ENCODE measurements at regions not wholly inside any gene's neighbourhood (a gene's known extent, or its start where the extent isn't known, plus 50 kb on each side); places are given as distances from the start of the nearest gene placed in this dataset.

- Histone ChIP-seq H3K4me3 (ENCODE audit: low read depth, low read length) (no peak overlapping the region), H3K9me3 (ENCODE audit: control insufficient read depth, insufficient read depth, low read length) (no peaks in the 10 kb centered on the region), H3K4me1 (ENCODE audit: control insufficient read depth, insufficient read depth, low read length) (no peaks in the 10 kb centered on the region), H3K9ac (ENCODE audit: low read depth, low read length) (no peak overlapping the region), H3K36me3 (ENCODE audit: control insufficient read depth, insufficient read depth, low read length) (no peaks in the 10 kb centered on the region), H3K27me3 (ENCODE audit: control insufficient read depth, insufficient read depth, low read length) (no peaks in the 10 kb centered on the region)
These were observed 514.1 kb upstream of the PKN2 start for GRCh38 chr1:88169939-88170338.

- no peaks in the 10 kb centered on the region for H3K27me3 ChIP-seq (ENCODE audit: control insufficient read depth, insufficient read depth, low read length)
- H3K9ac ChIP-seq (ENCODE audit: low read depth, low read length), result no peak overlapping the region
- H3K4me1 ChIP-seq (ENCODE audit: control insufficient read depth, insufficient read depth, low read length), result no peaks in the 10 kb centered on the region
- no peaks in the 10 kb centered on the region for H3K9me3 ChIP-seq (ENCODE audit: control insufficient read depth, insufficient read depth, low read length)
- no peaks in the 10 kb centered on the region for H3K36me3 ChIP-seq (ENCODE audit: control insufficient read depth, insufficient read depth, low read length)
- no peak overlapping the region for H3K4me3 ChIP-seq (ENCODE audit: low read depth, low read length)
These were observed 508.9 kb upstream of the PKN2 start for GRCh38 chr1:88175120-88175630.

GRCh38 chr1:88175631-88176226, 508.3 kb upstream of the PKN2 start:
- H3K9me3 ChIP-seq (ENCODE audit: control insufficient read depth, insufficient read depth, low read length), result no peaks in the 10 kb centered on the region
- no peak overlapping the region for H3K4me3 ChIP-seq (ENCODE audit: low read depth, low read length)
- no peaks in the 10 kb centered on the region for H3K27me3 ChIP-seq (ENCODE audit: control insufficient read depth, insufficient read depth, low read length)
- no peaks in the 10 kb centered on the region for H3K4me1 ChIP-seq (ENCODE audit: control insufficient read depth, insufficient read depth, low read length)
- no peak overlapping the region for H3K9ac ChIP-seq (ENCODE audit: low read depth, low read length)
- no peaks in the 10 kb centered on the region for H3K36me3 ChIP-seq (ENCODE audit: control insufficient read depth, insufficient read depth, low read length)

- no peaks in the 10 kb centered on the region for H3K27me3 ChIP-seq (ENCODE audit: control insufficient read depth, insufficient read depth, low read length)
- H3K9ac ChIP-seq (ENCODE audit: low read depth, low read length), result no peak overlapping the region
- H3K4me3 ChIP-seq (ENCODE audit: low read depth, low read length), result no peak overlapping the region
- no peaks in the 10 kb centered on the region for H3K9me3 ChIP-seq (ENCODE audit: control insufficient read depth, insufficient read depth, low read length)
- no peaks in the 10 kb centered on the region for H3K36me3 ChIP-seq (ENCODE audit: control insufficient read depth, insufficient read depth, low read length)
- H3K4me1 ChIP-seq (ENCODE audit: control insufficient read depth, insufficient read depth, low read length), result no peaks in the 10 kb centered on the region
These were observed 504.1 kb upstream of the PKN2 start for GRCh38 chr1:88179943-88180342.

- no peaks in the 10 kb centered on the region for H3K9me3 ChIP-seq (ENCODE audit: control insufficient read depth, insufficient read depth, low read length)
- no peaks in the 10 kb centered on the region for H3K27me3 ChIP-seq (ENCODE audit: control insufficient read depth, insufficient read depth, low read length)
- H3K4me3 ChIP-seq (ENCODE audit: low read depth, low read length), result no peak overlapping the region
- no peaks in the 10 kb centered on the region for H3K4me1 ChIP-seq (ENCODE audit: control insufficient read depth, insufficient read depth, low read length)
- no peaks in the 10 kb centered on the region for H3K36me3 ChIP-seq (ENCODE audit: control insufficient read depth, insufficient read depth, low read length)
- no peak overlapping the region for H3K9ac ChIP-seq (ENCODE audit: low read depth, low read length)
These were observed 503.5 kb upstream of the PKN2 start for GRCh38 chr1:88180449-88181108.

GRCh38 chr1:88186911-88187310, 497.2 kb upstream of the PKN2 start:
- no peaks in the 10 kb centered on the region for H3K36me3 ChIP-seq (ENCODE audit: control insufficient read depth, insufficient read depth, low read length)
- no peaks in the 10 kb centered on the region for H3K9me3 ChIP-seq (ENCODE audit: control insufficient read depth, insufficient read depth, low read length)
- no peak overlapping the region for H3K4me3 ChIP-seq (ENCODE audit: low read depth, low read length)
- H3K27me3 ChIP-seq (ENCODE audit: control insufficient read depth, insufficient read depth, low read length), result no peaks in the 10 kb centered on the region
- H3K9ac ChIP-seq (ENCODE audit: low read depth, low read length), result no peak overlapping the region
- no peaks in the 10 kb centered on the region for H3K4me1 ChIP-seq (ENCODE audit: control insufficient read depth, insufficient read depth, low read length)

GRCh38 chr1:88188038-88188437, 496.0 kb upstream of the PKN2 start:
- H3K36me3 ChIP-seq (ENCODE audit: control insufficient read depth, insufficient read depth, low read length), result no peaks in the 10 kb centered on the region
- H3K27me3 ChIP-seq (ENCODE audit: control insufficient read depth, insufficient read depth, low read length), result no peaks in the 10 kb centered on the region
- no peak overlapping the region for H3K4me3 ChIP-seq (ENCODE audit: low read depth, low read length)
- no peaks in the 10 kb centered on the region for H3K4me1 ChIP-seq (ENCODE audit: control insufficient read depth, insufficient read depth, low read length)
- H3K9me3 ChIP-seq (ENCODE audit: control insufficient read depth, insufficient read depth, low read length), result no peaks in the 10 kb centered on the region
- no peak overlapping the region for H3K9ac ChIP-seq (ENCODE audit: low read depth, low read length)

GRCh38 chr1:88189525-88189924, 494.5 kb upstream of the PKN2 start:
- Histone ChIP-seq H3K9me3 (ENCODE audit: control insufficient read depth, insufficient read depth, low read length) (no peaks in the 10 kb centered on the region), H3K4me1 (ENCODE audit: control insufficient read depth, insufficient read depth, low read length) (no peaks in the 10 kb centered on the region)

GRCh38 chr1:88191917-88192316, 492.2 kb upstream of the PKN2 start:
- Histone ChIP-seq H3K27me3 (ENCODE audit: control insufficient read depth, insufficient read depth, low read length) (no peaks in the 10 kb centered on the region), H3K9ac (ENCODE audit: low read depth, low read length) (no peak overlapping the region), H3K4me3 (ENCODE audit: low read depth, low read length) (no peak overlapping the region), H3K4me1 (ENCODE audit: control insufficient read depth, insufficient read depth, low read length) (no peaks in the 10 kb centered on the region), H3K36me3 (ENCODE audit: control insufficient read depth, insufficient read depth, low read length) (no peaks in the 10 kb centered on the region), H3K9me3 (ENCODE audit: control insufficient read depth, insufficient read depth, low read length) (no peaks in the 10 kb centered on the region)

More at GRCh38 chr1:88189525-88189924, 494.5 kb upstream of the PKN2 start:
- no peaks in the 10 kb centered on the region for H3K36me3 ChIP-seq (ENCODE audit: control insufficient read depth, insufficient read depth, low read length)
- H3K4me3 ChIP-seq (ENCODE audit: low read depth, low read length), result no peak overlapping the region
- H3K27me3 ChIP-seq (ENCODE audit: control insufficient read depth, insufficient read depth, low read length), result no peaks in the 10 kb centered on the region
- H3K9ac ChIP-seq (ENCODE audit: low read depth, low read length), result no peak overlapping the region

GRCh38 chr1:88194542-88194941, 489.5 kb upstream of the PKN2 start:
- H3K4me3 ChIP-seq (ENCODE audit: low read depth, low read length), result no peak overlapping the region
- H3K27me3 ChIP-seq (ENCODE audit: control insufficient read depth, insufficient read depth, low read length), result no peaks in the 10 kb centered on the region
- H3K9ac ChIP-seq (ENCODE audit: low read depth, low read length), result no peak overlapping the region

GRCh38 chr1:88200545-88200944, 483.5 kb upstream of the PKN2 start:
- H3K9me3 ChIP-seq (ENCODE audit: control insufficient read depth, insufficient read depth, low read length), result no peaks in the 10 kb centered on the region
- no peaks in the 10 kb centered on the region for H3K4me1 ChIP-seq (ENCODE audit: control insufficient read depth, insufficient read depth, low read length)
- H3K36me3 ChIP-seq (ENCODE audit: control insufficient read depth, insufficient read depth, low read length), result no peaks in the 10 kb centered on the region
- no peak overlapping the region for H3K4me3 ChIP-seq (ENCODE audit: low read depth, low read length)
- no peaks in the 10 kb centered on the region for H3K27me3 ChIP-seq (ENCODE audit: control insufficient read depth, insufficient read depth, low read length)
- no peak overlapping the region for H3K9ac ChIP-seq (ENCODE audit: low read depth, low read length)

More at GRCh38 chr1:88194542-88194941, 489.5 kb upstream of the PKN2 start:
- no peaks in the 10 kb centered on the region for H3K9me3 ChIP-seq (ENCODE audit: control insufficient read depth, insufficient read depth, low read length)
- H3K36me3 ChIP-seq (ENCODE audit: control insufficient read depth, insufficient read depth, low read length), result no peaks in the 10 kb centered on the region
- H3K4me1 ChIP-seq (ENCODE audit: control insufficient read depth, insufficient read depth, low read length), result no peaks in the 10 kb centered on the region

- no peaks in the 10 kb centered on the region for H3K9me3 ChIP-seq (ENCODE audit: control insufficient read depth, insufficient read depth, low read length)
- no peaks in the 10 kb centered on the region for H3K4me1 ChIP-seq (ENCODE audit: control insufficient read depth, insufficient read depth, low read length)
- no peaks in the 10 kb centered on the region for H3K36me3 ChIP-seq (ENCODE audit: control insufficient read depth, insufficient read depth, low read length)
- no peak overlapping the region for H3K9ac ChIP-seq (ENCODE audit: low read depth, low read length)
- no peak overlapping the region for H3K4me3 ChIP-seq (ENCODE audit: low read depth, low read length)
- H3K27me3 ChIP-seq (ENCODE audit: control insufficient read depth, insufficient read depth, low read length), result no peaks in the 10 kb centered on the region
These were observed 480.0 kb upstream of the PKN2 start for GRCh38 chr1:88204111-88204510.
